Suppressor macrophage treated with lipopolysaccharide for 1 hour (primary cell): ENCODE measurements at regions not wholly inside any gene's neighbourhood (a gene's known extent, or its start where the extent isn't known, plus 50 kb on each side); places are given as distances from the start of the nearest gene placed in this dataset.
"Not testable (repeated sequence)": the region's sequence is repeated elsewhere in the genome, so short reads cannot be mapped to it uniquely, and the experiment has no call there.

ENCODE experiments used
- DNase-seq, 3 donors: peaks; one replicate each; pipeline ENCODE4 v3.0.0-alpha.2; 2020 to 2022

GRCh38 chr15:87722941-87723691, 533.4 kb downstream of the NTRK3 start:
- no peak for DNase-seq

- no peak for DNase-seq
Measured at GRCh38 chr15:87720235-87720634, 536.3 kb downstream of the NTRK3 start.

GRCh38 chr15:87716422-87716821, 540.1 kb downstream of the NTRK3 start:
- no peak for DNase-seq

- no peak for DNase-seq
Measured at GRCh38 chr15:87715252-87715651, 541.3 kb downstream of the NTRK3 start.

GRCh38 chr15:87713475-87713879, 543.1 kb downstream of the NTRK3 start:
- no peak for DNase-seq

GRCh38 chr15:87712211-87712610, 544.3 kb downstream of the NTRK3 start:
- DNase-seq, result no peak

GRCh38 chr15:87711026-87711425, 545.5 kb downstream of the NTRK3 start:
- DNase-seq, result no peak

GRCh38 chr15:87710406-87710805, 546.1 kb downstream of the NTRK3 start:
- DNase-seq, result no peak

GRCh38 chr15:87707566-87708130, 548.9 kb downstream of the NTRK3 start:
- DNase-seq, result no peak

- no peak for DNase-seq
Measured at GRCh38 chr15:87707071-87707470, 549.5 kb downstream of the NTRK3 start.

GRCh38 chr15:87706001-87706400, 550.5 kb downstream of the NTRK3 start:
- DNase-seq, result no peak

GRCh38 chr15:87704276-87704675, 552.3 kb downstream of the NTRK3 start:
- DNase-seq, result no peak

GRCh38 chr15:87703327-87704111, 553.0 kb downstream of the NTRK3 start:
- DNase-seq, result no peak

- no peak for DNase-seq
Measured at GRCh38 chr15:87702270-87702669, 554.3 kb downstream of the NTRK3 start.

- not testable (repeated sequence) for DNase-seq
Measured at GRCh38 chr15:87698467-87698866, 558.1 kb downstream of the NTRK3 start.

- no peak for DNase-seq
Measured at GRCh38 chr15:87689716-87690115, 566.8 kb downstream of the NTRK3 start.

- DNase-seq, result no peak
Measured at GRCh38 chr15:87687523-87687870, 569.0 kb downstream of the NTRK3 start.

GRCh38 chr15:87686841-87687522, 569.6 kb downstream of the NTRK3 start:
- DNase-seq, result no peak

- DNase-seq, result no peak
Measured at GRCh38 chr15:87686339-87686738, 570.2 kb downstream of the NTRK3 start.

- DNase-seq, result no peak
Measured at GRCh38 chr15:87682527-87682926, 574.0 kb downstream of the NTRK3 start.

- no peak for DNase-seq
Measured at GRCh38 chr15:87681104-87681503, 575.4 kb downstream of the NTRK3 start.

- no peak for DNase-seq
Measured at GRCh38 chr15:87680208-87680607, 576.3 kb downstream of the NTRK3 start.

GRCh38 chr15:87675271-87675670, 581.3 kb downstream of the NTRK3 start:
- DNase-seq, result no peak
